GM21526 (cell line): ENCODE measurements at regions not wholly inside any gene's neighbourhood (a gene's known extent, or its start where the extent isn't known, plus 50 kb on each side); places are given as distances from the start of the nearest gene placed in this dataset.
"Not testable (repeated sequence)": the region's sequence is repeated elsewhere in the genome, so short reads cannot be mapped to it uniquely, and the experiment has no call there.

Experiments
- ATAC-seq: cut with Tn5 transposase; IDR thresholded peaks from one replicate; pipeline ENCODE4 v1.9.1; 2021; ENCODE audit warnings: moderate library complexity; ENCODE audit not compliant: unreplicated experiment, low FRiP score

DNA sequence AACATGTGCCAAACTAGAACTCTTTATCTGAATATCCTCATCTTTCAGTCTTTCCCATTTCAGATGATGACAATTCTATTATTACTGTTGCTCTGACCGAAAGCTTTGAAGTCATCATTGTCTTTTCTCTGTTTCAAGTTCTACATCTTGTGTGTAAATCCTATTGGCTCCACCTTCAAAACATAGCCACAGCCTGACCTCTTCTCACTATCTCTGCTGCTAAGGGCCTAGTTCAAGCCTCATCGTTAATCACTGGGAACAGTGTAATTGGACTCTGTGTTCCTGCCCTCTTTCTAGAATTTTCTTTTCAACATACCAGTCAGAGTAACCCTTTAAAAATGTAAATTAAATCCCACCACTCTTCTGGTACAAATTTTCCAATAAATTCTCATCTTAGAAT lies 105.1 kb downstream of the OXSM start:
- no peak for ATAC-seq

DNA sequence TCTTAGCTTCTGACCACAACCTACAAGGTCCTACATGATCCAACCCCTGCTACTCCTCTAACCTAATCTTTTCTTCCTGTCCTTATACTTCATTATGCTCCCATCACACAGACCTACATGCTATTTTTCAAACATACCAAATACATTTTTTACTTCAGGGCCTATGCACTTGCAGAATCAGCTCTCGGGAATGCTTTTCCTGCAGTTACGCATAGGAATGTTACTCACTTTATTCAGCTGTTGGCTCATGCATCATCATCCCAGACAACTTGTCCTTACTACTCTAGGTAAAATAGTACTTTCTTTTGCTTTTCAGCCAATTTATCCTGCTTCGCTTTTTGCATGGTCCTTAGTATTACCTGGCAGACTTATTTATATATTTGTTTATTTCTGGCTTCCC lies 105.6 kb downstream of the OXSM start:
- ATAC-seq, result no peak

DNA sequence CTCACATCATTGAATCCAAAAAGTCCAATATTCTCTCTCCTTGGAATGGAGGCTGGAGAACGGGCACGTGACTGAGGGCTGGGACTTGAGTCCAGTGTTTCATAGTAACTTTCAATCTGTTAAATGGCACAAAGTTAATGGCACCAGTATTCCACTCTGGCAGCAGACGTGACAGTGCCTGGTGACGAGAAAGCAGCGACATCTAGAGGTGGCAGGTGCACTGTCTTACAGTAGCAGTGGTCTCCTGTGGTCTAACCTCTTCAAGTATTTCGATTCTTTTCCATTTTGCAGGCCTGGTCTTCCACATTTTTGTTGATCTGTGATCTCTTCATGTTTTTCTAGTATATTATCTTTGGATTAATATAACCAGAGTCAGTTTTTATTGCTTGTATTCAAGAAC lies 107.1 kb downstream of the OXSM start:
- peak; percentile 85 for ATAC-seq

DNA sequence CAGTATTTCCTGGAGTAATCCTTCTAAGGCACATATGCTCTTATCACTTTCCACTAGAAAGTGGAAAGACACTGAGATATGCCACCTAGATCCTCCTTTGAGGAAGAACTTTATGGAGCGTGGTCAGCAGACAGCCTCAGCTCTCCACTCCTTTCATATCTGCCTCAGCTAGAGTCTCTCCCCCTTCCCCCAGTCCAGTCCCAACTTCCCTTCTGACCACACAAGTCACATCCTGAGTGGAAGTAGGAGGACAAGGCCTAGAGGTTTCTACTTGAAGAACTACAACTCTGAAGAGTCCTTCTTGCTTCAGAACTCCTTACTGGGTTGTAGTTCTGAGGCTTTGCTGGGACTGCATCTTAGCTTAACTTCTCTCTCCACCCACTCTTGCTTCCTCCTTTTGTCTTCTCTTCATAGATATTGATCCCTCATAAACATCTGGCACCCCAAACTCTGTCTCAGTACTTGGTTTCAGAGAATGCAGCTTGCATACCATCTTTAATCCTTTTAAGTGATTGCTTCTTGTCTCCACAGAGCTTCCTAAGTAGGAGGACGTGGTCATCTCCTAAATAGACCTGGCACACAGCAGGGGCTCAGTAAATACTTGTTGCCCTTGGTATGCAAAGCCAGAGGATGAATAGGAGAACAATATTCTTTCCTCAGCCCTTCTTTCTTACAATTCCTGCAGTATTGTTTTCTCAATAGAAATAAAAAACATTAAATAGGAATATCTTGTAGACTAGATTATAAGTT lies 109.6 kb downstream of the OXSM start:
- no peak for ATAC-seq

DNA sequence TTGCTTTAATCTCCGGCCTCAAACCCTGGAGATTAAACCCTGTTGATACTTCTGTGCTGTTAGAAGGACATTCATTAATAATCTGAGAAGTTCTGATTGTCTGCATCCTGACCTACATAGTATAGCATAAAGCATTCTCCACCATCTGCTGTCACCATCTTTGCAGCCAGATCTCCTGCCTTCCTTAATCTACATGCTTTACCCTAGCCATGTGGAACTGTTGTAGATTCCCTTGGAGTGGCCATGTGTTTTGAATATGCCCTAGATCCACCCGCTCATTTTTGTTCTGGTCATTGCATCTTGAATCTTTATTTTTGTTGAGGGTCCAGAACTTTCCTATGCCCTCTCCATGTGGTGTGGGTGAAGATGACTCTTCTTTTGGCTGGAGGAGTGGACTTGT lies 110.3 kb downstream of the OXSM start:
- ATAC-seq, result no peak

DNA sequence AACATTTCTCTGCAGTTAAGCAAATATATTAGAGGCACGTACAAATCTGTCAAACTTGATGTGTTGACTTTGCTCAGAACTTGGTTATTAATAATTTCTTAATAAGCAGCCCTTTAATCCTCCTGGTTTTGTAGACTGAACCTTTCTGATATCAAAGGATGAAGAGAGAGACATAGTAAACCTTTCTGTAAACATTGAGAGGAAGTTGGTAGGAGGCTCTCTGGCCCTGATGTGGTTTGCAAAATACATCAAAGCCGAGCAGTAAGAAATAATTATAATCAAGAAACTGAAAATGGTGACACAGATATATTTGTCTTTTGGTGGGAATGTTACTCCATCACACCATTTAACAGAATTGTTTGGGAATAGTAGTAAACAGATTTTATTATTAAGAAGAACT lies 111.9 kb downstream of the OXSM start:
- ATAC-seq, result no peak

DNA sequence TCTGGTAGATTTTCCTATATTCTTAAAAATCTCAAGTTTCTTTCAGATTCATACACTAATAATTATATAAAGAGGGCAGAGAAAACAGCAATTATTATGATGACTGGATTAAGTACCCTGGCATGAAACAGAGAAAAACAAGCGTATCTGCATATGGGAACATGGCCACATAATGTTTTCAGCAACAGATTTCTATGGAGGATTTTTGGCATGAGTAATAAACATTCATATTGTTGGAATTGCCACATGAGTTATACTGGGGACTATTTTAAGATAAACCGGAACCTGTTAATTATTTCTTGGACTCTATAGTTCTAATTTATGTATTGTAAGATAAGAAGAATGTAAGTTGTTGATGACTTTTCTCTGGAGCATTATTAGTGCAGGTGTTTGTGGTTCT lies 112.7 kb downstream of the OXSM start:
- no peak for ATAC-seq

DNA sequence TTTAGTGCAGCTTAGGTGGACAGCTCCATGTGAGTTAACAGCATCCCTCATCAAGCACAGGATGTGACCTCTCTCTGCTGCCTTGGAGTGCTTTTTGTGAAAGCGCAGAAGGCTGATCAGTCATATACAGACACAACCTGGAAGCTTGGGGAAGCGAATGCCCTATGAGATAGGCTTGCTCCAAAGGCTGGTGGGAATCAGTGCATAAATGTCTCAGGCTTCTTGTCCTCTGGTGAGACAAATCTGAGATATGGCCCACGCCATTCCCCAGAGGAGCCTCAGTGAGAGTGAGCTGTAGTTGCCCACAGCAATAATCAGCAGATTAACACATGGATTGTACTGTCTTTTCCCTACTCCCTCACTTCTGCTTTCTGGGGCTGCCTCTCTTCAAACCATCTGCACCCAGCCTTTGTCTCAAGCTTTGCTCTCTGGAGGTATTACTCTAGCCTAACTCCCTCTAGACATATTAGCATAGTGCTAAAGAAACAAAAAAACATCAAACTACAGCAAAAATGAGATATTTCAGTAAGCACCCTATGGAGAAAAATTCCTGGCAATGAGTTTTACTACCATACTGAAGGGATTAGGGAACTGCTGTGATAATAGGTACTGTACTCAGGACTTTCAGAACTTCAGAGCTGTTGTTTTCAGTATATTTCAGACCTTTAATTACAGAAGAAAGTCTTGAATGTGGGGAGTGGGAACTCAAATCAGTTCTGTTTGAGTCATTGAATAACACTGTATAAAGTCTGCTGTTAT lies 113.7 kb downstream of the OXSM start:
- no peak for ATAC-seq

DNA sequence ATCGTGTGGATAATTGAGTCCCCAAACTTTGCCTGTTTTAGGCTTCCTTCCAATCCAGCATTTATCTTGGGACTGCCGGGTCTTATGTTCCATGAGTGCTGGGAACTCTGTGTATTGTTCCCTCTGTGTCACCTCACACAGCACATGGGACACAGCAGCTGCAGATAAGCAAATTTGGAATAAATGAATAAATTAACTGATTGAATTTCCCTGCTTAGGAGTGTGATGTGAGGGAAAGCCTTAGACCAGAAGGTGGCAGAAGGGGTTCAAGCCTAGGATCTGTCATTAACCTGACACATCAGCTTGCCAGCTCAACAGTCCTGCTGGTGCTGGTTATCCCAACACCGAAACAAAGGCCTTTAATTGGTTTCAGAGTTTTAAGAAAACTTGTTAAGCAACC lies 114.3 kb downstream of the OXSM start:
- ATAC-seq, result no peak

DNA sequence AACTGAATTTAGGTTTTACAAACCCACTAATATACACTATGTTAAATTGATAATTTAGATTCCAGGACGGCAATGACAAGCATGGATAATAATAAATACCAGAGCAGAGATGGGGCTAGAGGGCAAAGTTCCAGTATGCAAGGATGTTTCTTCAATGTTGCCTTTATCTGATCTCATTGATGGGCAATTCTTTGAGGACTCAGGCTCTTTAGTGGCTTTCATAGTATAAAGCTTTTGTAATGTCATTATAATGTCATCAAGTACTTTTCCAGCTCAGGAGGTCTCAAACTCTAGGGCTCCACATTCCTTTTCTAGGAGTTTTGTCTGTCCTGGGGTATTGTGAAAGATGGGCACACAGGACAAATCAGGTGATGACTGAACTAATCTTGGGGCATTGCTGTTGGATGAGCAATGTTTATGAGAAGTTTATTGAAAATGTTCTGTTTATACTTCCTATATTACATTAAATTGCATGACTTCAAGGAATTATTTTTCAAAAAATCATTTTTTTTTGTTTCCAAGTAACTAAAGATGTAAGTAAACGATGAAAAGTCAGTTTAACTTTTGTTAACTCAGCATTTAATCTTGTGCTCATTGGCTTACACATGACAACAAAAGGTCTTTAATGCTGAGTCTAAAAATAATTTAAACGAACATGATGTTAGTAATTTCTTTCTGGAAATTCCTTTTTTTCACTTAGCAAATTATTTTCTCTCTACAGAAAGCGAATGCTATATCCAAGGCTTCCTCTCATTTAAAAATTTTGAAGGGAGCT lies 116.4 kb downstream of the OXSM start:
- ATAC-seq, result no peak

DNA sequence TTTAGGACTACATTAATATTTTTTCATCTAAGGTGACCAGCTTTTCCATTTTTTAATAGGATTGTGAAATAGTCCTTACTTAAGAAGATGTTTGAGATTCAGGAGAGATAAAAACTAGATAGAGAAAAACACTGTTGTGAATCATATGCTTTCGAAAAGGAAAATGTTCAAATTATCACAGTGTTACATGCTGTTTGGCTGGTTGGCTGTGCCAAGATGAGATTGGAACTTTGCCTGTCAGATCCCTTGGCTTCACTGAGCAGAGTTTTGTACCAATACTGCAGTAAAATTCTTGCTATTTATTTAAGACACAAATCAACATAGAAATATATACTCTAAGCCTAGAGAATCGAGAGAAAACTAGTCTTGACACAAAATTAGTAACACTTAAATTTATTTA lies 117.2 kb downstream of the OXSM start:
- no peak for ATAC-seq

DNA sequence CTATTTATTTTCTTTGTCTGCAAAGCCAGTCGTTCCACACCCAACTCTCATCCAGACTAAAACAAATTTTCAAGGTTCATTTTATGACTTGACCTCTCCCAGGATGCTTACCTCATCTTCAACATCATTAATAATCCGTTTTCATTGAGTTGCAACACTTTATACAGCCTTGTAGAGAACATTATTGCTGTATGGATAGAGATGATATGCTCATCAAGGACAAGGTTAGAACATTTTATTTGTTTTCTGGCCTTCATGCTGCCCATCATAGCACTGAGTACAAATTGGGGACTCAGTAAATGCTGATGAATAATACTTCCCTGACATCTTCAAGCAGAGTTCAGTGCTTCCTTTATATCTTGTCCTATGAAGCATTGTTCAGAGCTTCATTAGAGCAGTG lies 120.2 kb downstream of the OXSM start:
- ATAC-seq, result no peak

DNA sequence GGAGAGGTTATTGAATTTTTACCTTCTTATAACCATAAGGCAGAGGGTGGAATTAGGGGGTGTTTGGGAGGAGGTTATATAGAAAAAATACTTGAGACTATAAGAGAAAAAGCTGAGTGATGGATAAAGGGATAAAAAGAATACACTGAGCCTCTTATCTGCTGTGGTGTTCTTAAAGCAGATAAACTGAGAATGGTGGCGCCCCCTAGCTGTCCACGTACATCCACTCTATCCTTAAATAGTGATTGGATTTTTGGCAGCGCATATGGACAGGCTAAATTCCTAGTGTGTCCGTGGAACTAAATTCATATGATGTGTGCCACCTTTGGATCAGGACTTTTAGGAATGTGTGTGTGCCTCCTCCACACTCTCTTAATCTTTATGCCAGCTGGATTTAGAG lies 121.1 kb downstream of the OXSM start:
- ATAC-seq, result no peak

DNA sequence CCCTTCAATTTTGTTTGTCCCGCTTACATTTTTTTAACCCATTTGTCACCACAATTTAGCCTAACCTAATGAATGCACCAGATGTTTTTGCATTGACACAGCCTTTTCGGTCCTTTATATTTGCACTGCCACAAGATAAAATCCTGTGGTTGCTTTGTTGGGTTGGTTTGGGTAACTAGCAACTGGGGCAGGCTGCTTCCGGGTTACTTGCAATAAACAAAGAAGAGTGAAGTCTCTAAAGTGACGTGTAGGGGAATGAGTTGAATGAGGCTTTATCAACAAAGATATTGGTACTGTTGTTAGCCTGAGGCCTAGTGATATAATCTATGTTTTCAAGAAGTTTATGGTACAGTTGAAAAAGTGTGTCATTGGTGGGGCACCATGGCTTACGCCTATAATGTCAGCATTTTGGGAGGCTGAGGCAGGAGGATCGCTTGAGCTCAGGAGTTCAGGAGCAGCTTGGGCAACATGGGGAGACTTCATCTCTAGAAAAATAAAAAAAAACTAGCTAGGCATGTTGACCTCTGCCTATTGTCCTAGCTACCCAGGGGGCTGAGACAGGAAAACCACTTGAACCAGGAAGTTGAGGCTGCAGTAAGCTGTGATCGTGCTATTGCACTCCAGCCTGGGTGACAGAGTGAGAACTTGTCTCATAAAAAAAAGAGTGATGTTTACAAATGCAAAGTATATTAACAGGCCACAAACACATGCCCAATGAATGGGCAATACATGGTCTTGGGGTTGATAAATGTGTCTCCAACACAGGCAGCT lies 121.8 kb downstream of the OXSM start:
- ATAC-seq, result no peak

DNA sequence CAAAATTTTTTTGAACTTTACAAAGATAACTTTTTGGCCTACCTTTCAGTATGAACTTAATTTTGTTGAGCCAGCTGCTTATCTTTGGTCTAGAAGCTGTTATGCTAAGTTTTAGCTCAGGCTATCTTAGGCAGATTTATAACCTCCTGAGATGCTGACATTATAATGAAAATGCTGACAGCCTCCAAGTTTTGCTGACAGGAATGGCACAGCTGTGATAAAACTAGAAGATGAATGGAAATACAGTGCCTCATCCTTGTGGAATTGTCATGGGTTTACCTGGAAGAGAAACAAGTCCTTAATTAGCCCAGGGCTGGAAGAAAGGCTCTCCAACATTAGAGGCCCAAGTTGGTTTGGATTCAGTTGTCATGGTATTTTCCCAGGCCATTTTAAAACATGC lies 123.3 kb downstream of the OXSM start:
- no peak for ATAC-seq

DNA sequence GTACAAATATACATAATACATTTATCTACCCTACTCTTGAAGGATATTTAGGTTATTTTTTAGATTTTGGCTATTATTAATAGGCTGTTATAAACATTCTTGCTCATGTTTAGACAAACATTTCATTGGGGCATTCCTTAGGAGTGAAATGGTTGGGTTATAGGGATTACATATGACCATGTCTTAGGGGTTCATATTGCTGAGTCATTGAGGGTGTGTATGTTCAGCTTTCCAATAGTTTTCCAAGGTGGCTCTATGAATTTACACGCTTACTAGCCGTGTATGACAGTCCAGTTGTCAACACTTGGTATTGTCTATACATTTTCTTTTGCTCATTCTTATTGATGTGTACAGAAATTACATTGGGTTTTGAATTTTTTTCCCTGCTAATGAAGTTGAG lies 125.8 kb downstream of the OXSM start:
- ATAC-seq, result no peak

DNA sequence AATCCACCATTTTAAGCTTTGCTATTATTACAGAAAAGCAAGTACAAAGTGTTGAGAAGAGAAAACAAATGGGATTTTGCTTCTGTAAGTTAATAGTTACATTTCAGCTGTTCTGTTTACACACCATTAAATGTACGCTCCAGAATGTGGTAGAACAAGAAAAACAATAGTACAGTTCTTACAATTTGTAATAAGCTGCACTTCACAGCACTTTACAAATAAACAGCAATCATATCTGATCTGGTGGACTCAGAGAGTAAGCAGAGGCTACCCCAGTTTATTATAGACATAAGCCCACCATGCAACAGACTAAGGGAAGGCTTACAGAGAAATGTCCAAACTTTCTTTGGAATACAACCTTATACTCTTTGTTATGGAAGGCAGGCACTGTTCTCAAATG lies 126.4 kb downstream of the OXSM start:
- ATAC-seq, result no peak

DNA sequence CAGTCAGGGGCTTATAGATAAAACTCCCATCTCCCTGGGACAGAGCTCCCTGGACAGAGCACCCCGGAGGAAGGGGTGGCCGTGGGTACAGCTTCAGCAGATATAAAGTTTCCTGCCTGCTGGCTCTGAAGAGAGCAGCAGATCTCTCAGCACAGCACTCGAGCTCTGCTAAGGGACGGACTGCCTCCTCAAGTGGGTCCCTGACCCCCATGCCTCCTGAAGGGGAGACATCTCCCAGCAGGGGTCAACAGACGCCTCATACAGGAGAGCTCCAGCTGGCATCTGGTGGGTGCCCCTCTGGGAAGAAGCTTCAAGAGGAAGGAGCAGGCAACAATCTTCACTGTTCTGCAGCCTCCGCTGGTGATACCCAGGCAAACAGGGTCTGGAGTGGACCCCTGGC lies 142.1 kb downstream of the OXSM start:
- ATAC-seq, result not testable (repeated sequence)

DNA sequence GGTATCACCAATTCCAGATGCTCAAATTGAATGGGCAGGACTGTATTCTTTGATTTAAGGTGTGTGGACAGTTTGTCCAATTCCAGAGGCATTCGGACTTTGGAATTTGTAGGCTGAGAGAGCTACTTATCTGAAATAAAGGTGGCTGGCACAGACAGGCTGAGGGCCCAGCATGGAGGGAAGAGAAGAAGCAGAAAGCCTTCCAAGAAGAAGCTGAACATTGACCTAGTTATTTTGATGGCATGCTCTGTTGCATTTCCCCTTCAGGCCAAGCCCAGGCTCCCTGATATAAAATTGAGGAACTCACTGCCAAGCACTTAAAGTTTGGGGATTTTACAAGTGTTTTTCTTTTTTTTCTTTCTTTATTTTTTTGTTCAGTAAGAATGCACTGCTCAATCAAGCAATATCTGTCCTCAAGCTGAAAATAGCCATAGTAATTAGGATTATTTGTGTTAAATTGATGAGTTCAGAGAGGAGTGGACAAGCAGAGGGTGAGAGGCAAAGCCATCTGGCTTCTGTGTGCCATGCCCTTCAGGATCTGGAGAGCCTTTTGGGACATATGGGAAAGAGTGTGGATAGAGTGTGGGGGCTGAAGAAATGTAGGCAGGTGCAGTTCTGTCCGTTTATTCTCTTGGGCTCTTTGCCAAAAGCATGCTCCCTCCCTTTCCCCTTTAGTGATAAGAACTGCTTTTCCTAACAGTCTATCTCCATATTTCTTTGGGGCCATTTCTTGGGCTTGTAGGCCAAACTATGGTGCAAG lies 148.9 kb downstream of the OXSM start:
- no peak for ATAC-seq

DNA sequence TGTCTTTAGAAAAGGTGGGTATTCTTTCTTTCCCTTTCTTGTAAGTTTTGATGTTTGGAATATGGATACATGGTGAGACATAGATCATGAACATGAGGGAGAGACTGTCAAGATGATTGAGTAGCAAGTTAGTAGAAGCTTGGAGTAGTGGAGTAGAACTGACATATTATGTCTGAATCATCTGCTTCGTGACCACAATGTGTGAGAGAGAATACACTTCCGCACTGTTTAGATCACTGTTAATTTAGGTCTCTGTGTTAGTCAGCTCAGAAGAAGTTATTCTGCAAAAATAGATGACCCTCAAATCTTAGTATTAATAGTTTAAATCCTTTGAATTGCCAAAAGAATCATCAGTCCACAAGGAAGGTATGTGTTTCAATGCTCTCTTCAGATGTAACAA lies 151.0 kb downstream of the OXSM start:
- ATAC-seq, result no peak
